Thymus (tissue), 11 donors: ENCODE measurements at regions not wholly inside any gene's neighbourhood (a gene's known extent, or its start where the extent isn't known, plus 50 kb on each side); places are given as distances from the start of the nearest gene placed in this dataset.
"Not testable (repeated sequence)": the region's sequence is repeated elsewhere in the genome, so short reads cannot be mapped to it uniquely, and the experiment has no call there.

Source experiments
- DNase-seq, 9 donors: peaks; one replicate each; pipeline ENCODE4 v3.0.0-alpha.2; 2013; ENCODE audit warnings: low spot score in 9 of 9, low read depth in 6 of 9, missing footprints in 1 of 9
- H3K27ac ChIP-seq, 2 donors: one replicate each; pipeline ENCODE4 v1.5.1; 2013; ENCODE audit warnings: control low read depth in 1 of 2, low read depth in 1 of 2, low read length in 1 of 2, mild to moderate bottlenecking in 1 of 2, moderate library complexity in 1 of 2
- H3K27me3 ChIP-seq, 2 donors: one replicate each; pipeline ENCODE4 v1.5.1; 2013; ENCODE audit warnings: low read length in 1 of 2; ENCODE audit not compliant: control insufficient read depth in 2 of 2, insufficient read depth in 1 of 2
- H3K36me3 ChIP-seq, 2 donors: one replicate each; pipeline ENCODE4 v1.5.1; 2013; ENCODE audit warnings: low read length in 1 of 2, mild to moderate bottlenecking in 1 of 2, moderate library complexity in 1 of 2; ENCODE audit not compliant: control insufficient read depth in 2 of 2, insufficient read depth in 2 of 2
- H3K4me1 ChIP-seq, 2 donors: one replicate each; pipeline ENCODE4 v1.5.1; 2013; ENCODE audit warnings: low read length in 2 of 2; ENCODE audit not compliant: control insufficient read depth in 2 of 2, insufficient read depth in 2 of 2
- H3K4me3 ChIP-seq, 2 donors: one replicate each; pipeline ENCODE4 v1.5.1; 2013; ENCODE audit warnings: low read length in 2 of 2, control low read depth in 1 of 2, mild to moderate bottlenecking in 1 of 2
- H3K9me3 ChIP-seq, 2 donors: one replicate each; pipeline ENCODE4 v1.5.1; 2013; ENCODE audit warnings: low read length in 1 of 2, mild to moderate bottlenecking in 1 of 2; ENCODE audit not compliant: control insufficient read depth in 2 of 2, insufficient read depth in 1 of 2
- WGBS: extraction: QIAGEN DNeasy Blood & Tissue Kit; methylation state at CpG from one replicate; pipeline ENCODE4 v1.1.7; 2013; 5-methylcytosine and 5-hydroxymethylcytosine counted together
- donor health status: healthy.

DNA sequence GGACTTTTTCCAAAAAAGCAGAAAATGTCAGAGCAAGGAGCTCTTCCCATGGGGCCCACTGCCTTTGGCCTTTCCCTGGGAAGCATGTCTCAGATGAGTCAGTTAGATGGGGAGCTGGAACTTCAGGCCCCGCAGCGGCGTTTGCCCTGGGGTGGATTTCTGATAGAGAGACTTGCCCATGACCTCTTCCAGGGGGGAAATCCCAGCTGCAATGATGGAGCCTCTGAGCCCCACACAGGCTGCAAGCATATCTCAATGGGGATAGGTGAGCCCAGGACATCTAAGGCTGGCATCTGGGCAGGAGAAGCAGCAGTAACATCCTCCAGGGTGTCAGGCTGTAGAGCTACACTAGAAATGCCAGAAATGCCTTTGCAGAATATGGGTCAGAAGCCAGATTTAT, 269.2 kb upstream of the TCERG1L start:
- DNase-seq: no peak
- no peaks in the 10 kb centered on the region for H3K9me3 ChIP-seq
- H3K4me3 ChIP-seq: no peak overlapping the region
- no peaks in the 10 kb centered on the region for H3K36me3 ChIP-seq
- no peaks in the 10 kb centered on the region for H3K4me1 ChIP-seq
- WGBS: 97% methylated on average over 3 of the region's 3 CpGs
- H3K27me3 ChIP-seq: no peaks in the 10 kb centered on the region
- no peak overlapping the region for H3K27ac ChIP-seq

GRCh38 chr10:131581547-131581946, 270.0 kb upstream of the TCERG1L start:
- not testable (repeated sequence) for H3K9me3 ChIP-seq, H3K4me3 ChIP-seq, H3K36me3 ChIP-seq, H3K4me1 ChIP-seq, DNase-seq, H3K27ac ChIP-seq, H3K27me3 ChIP-seq
- WGBS: 89% methylated on average over 7 of the region's 7 CpGs

DNA sequence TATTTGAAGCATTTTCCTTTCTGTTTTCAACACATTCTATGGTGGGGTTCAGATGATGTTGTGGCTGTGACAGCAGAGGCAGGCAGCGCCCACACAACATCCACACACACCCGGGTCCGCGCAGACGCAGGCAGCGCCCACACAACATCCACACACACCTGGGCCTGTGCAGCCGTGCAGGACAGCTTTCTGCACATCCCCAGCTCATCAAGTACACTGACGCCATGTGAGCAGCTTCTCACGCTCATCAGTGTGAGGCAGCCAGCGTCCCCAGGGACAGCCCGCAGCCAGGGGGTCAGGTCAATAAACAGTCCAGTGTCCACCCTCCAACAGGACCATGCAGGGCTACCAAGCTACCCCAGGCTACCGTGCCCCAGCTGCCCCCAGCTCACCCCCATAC, 272.8 kb upstream of the TCERG1L start:
- H3K4me3 ChIP-seq: no peak overlapping the region
- no peaks in the 10 kb centered on the region for H3K36me3 ChIP-seq
- DNase-seq: no peak
- H3K27ac ChIP-seq: no peak overlapping the region
- H3K9me3 ChIP-seq: no peaks in the 10 kb centered on the region
- no peaks in the 10 kb centered on the region for H3K4me1 ChIP-seq
- 82% methylated on average over 12 of the region's 12 CpGs for WGBS
- no peaks in the 10 kb centered on the region for H3K27me3 ChIP-seq

- Histone ChIP-seq H3K4me3 (no peak overlapping the region), H3K27ac (no peak overlapping the region), H3K4me1 (no peaks in the 10 kb centered on the region), H3K27me3 (no peaks in the 10 kb centered on the region), H3K9me3 (no peaks in the 10 kb centered on the region), H3K36me3 (no peaks in the 10 kb centered on the region)
- no peak for DNase-seq
- WGBS: 52% methylated on average over 3 of the region's 3 CpGs
Measured at GRCh38 chr10:131585761-131586160, 274.2 kb upstream of the TCERG1L start.

DNA sequence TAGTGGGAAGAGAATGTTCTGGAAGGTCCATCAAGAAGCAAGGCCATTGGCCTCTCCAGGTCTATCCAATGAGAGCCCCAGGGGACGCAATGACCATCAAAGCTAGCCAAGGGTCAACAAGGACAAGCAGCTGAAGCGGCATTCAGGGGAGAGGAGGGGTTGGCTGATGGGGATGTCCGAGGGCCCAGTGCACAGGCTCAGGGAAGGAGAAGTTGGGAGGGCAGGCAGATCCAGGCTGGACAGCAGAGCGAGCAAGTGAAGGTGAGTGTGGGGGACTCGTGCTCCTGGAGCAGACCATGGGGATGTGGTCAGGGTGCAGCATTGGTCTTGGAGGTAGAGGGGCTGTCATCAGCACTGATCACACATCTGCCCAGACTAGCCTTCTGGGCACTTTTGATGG, 275.4 kb upstream of the TCERG1L start:
- Histone ChIP-seq H3K27ac (no peak overlapping the region), H3K36me3 (no peaks in the 10 kb centered on the region), H3K4me1 (no peaks in the 10 kb centered on the region), H3K9me3 (no peaks in the 10 kb centered on the region), H3K27me3 (no peaks in the 10 kb centered on the region), H3K4me3 (no peak overlapping the region)
- DNase-seq: no peak
- 79% methylated on average over 5 of the region's 5 CpGs for WGBS

DNA sequence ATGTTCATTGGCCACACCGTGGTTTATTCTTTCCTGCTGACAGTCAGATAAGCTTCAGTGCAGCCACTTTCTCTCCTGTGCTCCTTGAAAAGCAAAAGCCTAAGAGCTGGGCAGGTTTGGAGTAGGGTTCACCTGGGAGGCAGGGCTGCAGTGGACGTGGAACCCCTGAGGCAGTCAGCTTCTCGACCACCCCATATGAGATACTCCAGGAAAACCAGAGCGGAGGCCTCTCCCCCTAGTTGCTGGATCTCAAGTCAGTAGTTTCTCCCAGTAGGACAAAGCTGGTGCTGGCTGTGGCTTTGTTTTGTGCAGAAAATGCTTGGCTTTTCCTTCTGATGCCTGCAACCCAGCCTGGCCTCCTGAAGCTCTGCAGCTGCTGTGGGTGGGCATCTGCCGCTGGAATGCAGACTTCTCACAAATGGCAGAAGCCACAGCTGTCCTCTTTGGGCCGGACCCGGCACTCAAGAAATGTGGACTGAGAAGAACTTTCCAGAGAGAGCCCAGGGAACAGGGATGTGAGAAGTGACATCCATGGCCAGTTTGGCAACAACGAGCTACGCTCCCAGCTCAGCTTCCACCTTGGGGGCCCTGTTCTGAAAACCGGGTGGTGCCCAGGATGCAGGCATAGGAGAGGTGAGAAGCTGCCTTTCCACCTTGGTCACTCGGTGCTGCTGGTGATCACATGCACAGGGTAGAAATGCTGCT, 276.6 kb upstream of the TCERG1L start:
- Histone ChIP-seq H3K36me3 (no peaks in the 10 kb centered on the region), H3K27me3 (no peaks in the 10 kb centered on the region), H3K4me1 (no peaks in the 10 kb centered on the region), H3K27ac (no peak overlapping the region), H3K4me3 (no peak overlapping the region), H3K9me3 (no peaks in the 10 kb centered on the region)
- 85% methylated on average over 11 of the region's 11 CpGs for WGBS
- no peak for DNase-seq

DNA sequence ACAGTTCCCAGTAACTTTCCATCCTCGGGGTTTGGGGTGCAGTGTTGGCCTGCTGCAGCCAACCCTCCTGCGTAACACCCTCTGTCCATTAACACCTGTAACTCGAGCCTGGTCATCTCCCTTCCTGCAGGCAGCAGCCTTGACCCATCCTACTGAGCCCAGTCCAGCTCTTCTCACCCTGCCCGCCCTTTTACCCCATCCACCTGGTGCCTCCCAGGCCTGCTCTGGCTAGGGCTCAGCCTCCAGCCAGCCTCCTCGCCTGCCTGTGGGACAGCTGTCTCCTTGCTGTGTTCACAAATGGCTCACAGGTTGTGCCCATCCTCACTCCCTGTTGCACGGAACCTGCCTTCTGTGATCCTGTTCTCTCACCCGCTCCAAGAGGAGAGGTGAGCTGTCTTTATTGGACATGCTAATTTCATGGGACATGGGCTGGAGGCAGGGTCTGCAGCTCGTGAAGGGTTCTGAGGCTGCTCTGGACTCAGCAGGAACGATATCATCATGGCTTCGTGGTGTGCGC, 277.2 kb upstream of the TCERG1L start:
- H3K36me3 ChIP-seq: no peaks in the 10 kb centered on the region
- no peaks in the 10 kb centered on the region for H3K9me3 ChIP-seq
- H3K27me3 ChIP-seq: no peaks in the 10 kb centered on the region
- WGBS: 91% methylated on average over 11 of the region's 11 CpGs
- no peak overlapping the region for H3K4me3 ChIP-seq
- no peak for DNase-seq
- no peak overlapping the region for H3K27ac ChIP-seq
- no peaks in the 10 kb centered on the region for H3K4me1 ChIP-seq

- no peak for DNase-seq
- no peaks in the 10 kb centered on the region for H3K9me3 ChIP-seq
- 91% methylated on average over 1 of the region's 1 CpG for WGBS
- H3K27ac ChIP-seq: no peak overlapping the region
- H3K36me3 ChIP-seq: no peaks in the 10 kb centered on the region
- no peak overlapping the region for H3K4me3 ChIP-seq
- H3K27me3 ChIP-seq: no peaks in the 10 kb centered on the region
- H3K4me1 ChIP-seq: no peaks in the 10 kb centered on the region
Measured at GRCh38 chr10:131590567-131590966, 279.0 kb upstream of the TCERG1L start.

DNA sequence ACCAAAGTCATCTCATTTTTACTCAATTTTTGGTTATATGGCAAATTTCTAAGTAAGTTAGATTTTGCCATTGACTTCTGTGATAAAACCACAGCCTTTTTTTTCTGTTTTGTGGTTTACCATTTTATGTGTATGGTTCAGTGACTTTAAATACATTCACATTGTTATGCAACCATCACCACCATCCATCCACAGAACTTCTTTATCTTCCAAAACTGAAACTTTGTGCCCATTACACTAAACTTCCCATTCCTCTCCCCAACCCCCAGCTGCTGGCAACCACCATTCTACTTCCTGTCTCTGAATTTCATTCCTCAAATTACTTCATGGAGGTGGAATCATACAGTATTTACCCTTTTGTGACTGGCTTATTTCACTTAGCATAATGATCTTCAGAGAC, 280.4 kb upstream of the TCERG1L start:
- H3K27ac ChIP-seq: no peak overlapping the region
- no peaks in the 10 kb centered on the region for H3K9me3 ChIP-seq
- H3K36me3 ChIP-seq: no peaks in the 10 kb centered on the region
- no peaks in the 10 kb centered on the region for H3K4me1 ChIP-seq
- H3K27me3 ChIP-seq: no peaks in the 10 kb centered on the region
- no peak for DNase-seq
- no peak overlapping the region for H3K4me3 ChIP-seq
